NCI-H748 (cell line): ENCODE measurements at regions not wholly inside any gene's neighbourhood (a gene's known extent, or its start where the extent isn't known, plus 50 kb on each side); places are given as distances from the start of the nearest gene placed in this dataset.

Experiments
- DNase-seq: peaks from one replicate; lab custom pipeline; 2025; ENCODE audit not compliant: unreplicated experiment; lab: John Stamatoyannopoulos, UW

DNA sequence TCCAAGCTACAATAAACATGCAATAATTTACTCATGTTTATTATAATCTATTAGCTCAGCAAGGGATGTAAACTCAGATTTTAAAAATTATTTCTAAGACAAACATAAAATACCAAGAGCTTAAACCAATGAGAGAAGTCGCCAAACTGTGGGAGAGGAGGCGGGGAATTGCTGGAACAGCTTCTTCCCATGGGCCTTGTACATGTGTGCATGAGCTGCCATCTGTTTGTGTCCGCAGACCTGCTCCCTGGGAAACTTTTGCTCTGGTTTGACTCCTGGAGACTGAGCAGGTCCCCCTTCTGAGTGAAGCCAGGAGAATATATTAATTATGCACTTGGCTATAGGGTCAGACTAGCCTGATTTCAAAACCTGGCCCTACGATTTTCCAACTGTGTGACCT lies 655.9 kb upstream of the SOX11 start:
- no peak for DNase-seq

- no peak for DNase-seq
Observed at GRCh38 chr2:5039241-5039975, 652.8 kb upstream of the SOX11 start.

GRCh38 chr2:5040571-5040970 lies 651.6 kb upstream of the SOX11 start:
- DNase-seq, result no peak

GRCh38 chr2:5041501-5041900 lies 650.7 kb upstream of the SOX11 start:
- DNase-seq, result no peak

DNA sequence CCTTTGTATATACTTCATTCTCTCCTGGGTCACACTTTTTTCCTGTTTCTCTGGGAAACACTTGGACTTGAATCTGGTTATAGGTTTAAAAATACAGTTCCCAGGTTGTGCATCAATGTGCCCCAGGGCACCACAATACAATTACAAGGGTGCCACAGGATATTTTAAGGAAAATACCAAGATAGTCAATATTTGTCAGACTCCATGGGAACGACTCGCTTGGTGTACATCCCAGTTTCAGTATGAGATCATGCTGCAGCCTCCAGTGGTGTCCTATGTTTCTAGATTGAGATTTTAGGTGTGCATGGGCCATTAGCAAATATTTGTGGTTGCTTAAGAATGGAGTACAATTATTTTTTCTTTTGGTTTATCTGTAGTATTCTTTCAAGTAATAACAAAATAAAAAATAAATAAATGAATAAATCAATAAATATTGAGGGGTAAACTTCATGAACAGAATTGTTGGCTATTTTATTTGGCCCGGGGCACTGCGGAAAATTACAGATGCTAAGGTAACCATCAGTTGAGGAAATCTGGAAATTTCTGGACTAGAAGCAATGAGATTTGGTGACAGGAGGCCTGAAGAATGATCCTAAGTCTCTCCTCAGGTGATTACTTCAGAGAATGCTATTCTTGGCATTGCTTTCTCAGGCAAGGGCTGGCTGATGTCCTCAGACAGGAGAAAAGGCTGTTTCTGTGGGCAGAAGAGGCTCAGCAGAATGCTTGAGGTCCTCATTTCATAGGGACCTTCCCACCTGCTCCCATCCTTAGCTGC lies 649.3 kb upstream of the SOX11 start:
- no peak for DNase-seq

DNA sequence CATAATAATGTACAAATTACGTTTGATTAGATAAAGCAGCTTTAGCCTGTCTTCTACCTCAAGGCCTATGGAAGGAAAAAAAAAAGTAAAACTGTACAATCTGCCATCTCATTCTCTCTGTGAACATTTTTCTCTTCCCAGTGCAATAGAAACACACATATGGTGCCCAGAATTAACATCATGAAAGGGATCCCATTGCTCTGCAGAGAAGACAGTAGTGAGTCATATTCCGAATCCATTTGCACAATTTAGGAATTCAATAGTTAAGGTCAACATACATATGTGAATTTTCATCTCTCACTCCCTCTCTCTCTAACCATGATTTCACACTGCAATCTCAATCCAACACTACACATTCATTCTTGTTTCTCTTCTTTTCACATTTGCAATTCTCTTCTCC lies 640.9 kb upstream of the SOX11 start:
- DNase-seq, result no peak

DNA sequence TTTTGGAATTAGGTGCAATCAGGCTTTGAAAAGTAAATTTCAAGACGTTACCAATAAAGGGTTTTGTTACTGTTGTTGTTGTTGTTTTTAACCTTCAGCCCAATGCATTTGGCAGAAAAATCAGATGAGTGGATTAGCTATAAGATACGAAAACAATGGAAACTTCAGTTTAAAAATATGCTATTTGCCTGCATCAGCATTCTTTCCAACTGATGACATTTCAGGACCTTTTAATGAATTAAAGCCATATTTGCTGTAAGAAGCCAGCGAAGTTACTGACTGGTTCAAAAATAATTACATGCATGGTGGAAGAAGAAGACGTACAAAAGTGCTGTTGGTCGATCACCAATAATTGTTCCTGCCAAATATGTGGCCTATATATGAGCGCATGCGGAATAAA lies 639.3 kb upstream of the SOX11 start:
- DNase-seq, result no peak

GRCh38 chr2:5057891-5058351 lies 634.3 kb upstream of the SOX11 start:
- DNase-seq, result peak; percentile 99

DNA sequence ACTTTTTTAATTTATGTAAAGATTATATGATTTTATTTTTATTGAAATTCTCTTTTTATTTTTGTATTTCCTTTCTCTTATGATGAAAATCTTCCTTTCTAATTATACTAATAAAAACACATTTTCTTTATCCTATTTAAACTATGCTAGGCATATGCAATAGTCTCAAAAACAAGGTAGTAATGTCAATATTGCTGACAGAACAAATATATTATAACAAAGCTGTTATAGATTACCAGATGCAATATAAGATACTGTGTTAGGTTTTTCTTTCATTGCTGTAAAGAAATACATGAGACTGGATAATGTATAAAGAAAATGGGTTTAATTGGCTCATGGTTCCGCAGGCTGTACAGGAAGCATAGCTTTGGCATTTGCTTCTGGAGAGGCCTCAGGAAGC lies 631.2 kb upstream of the SOX11 start:
- no peak for DNase-seq

GRCh38 chr2:5064687-5065086 lies 627.5 kb upstream of the SOX11 start:
- no peak for DNase-seq

DNA sequence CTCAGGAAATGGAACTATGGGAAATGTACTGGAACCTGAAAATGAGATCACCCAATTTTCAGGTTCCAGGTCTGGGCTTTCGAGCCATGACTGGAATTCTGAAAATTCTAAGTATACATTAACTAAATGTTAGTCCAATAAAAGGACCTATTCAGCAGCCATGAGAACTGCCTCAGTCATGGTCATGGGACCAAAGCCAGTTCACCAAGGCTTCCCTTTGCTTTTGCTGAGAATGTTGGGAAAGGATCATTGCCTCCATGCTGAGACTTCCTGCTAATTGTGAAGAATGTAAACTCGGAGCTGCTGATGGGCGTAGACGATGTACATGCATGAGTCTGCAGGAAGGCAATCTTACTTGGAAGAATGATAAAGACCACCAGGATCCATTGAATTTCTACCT lies 624.4 kb upstream of the SOX11 start:
- DNase-seq, result no peak

DNA sequence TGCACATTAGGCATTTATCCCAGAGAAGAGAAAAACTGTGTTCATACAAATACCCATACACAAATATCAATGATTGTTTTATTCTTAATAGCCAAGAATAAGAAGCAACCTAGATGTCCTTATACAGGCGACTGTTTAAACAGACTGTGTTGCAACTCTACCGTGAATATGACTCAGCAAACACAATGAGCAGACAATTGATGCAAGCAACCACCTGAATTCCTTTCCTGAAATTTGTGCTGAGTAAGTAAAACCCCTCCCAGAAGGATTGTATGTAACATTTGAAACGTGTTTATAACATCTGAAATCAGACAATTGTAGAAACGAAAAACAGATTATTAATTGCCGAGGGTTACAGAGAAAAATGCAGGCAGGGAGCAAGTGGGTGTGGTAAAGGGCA lies 621.9 kb upstream of the SOX11 start:
- DNase-seq, result peak; percentile 44

- DNase-seq, result no peak
Observed at GRCh38 chr2:5074733-5075132, 617.5 kb upstream of the SOX11 start.

GRCh38 chr2:5076599-5076998 lies 615.6 kb upstream of the SOX11 start:
- peak; percentile 17 for DNase-seq

GRCh38 chr2:5077479-5078089 lies 614.6 kb upstream of the SOX11 start:
- DNase-seq, result peak; percentile 43

DNA sequence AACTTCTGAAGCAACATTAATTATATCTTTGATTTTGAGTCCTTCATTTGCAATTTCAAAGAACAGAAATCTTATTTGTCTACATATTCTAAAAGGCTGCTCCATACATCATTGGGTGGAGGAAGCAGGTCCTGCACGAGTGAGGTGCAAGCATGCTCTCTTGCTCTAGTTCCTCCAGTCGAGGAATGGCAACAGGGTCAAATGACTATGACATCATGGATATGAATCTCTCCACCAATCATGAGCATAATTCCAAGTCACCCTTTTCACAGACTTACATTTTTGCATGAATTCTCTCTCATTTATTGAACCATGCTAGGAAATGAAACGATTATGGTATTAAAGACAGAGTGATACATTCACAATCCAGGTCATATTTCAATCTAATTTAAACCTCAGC lies 608.8 kb upstream of the SOX11 start:
- DNase-seq, result no peak

DNA sequence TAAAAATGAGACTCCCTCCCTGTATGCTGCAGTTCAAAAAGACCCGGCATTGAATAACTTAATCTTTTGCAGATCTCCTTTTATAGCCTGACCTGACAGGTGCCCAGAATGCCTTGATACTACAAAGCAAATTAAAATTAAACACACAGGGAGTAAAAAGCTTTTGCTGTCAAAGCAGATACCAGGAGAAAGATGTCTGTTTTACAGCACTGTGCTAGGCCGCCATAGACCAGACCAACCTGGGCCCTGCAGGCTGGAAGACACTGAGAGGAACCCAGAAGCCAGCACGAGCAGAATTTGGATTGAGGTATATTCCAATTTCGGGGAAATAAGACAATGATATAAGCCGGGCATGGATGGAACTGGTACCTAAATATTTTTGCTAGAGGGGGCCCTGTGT lies 602.8 kb upstream of the SOX11 start:
- no peak for DNase-seq

- DNase-seq, result no peak
Observed at GRCh38 chr2:5093056-5093455, 599.1 kb upstream of the SOX11 start.

DNA sequence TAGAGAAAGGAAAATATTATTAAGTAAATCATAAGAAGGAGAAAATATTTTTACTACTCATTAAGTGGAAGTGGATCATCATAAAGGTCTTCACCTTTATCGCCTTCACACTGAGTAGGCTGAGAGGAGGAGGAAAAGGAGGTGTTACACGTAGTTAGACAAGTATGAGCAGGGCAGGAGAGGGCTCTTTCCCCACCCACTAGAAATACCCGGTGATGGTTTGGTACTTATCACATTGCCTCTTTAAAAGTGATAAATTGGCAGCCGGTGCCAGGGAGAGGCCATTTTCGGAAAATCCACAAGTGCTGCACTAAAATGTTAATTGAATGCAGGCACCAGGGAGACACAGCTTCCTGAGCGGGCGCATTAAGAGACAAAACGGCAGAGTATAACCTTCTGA lies 598.7 kb upstream of the SOX11 start:
- no peak for DNase-seq

DNA sequence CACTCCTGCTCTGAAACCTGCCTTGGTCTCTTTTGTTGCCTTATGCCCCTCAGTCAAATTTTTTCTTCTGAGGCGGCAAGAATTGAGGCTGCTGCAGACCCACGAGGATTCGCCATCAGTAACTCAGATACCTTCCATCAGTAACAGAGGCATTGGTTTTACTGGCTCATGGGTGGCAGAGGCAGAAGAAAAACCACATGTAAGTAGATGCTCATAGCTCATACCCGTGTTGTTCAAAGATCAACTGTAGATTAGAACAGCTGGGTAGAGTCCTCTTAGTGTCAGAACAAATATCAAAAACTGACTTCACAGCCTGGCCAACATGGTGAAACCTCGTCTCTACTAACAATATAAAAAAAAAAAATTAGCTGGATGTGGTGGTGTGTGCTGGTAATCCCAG lies 598.0 kb upstream of the SOX11 start:
- DNase-seq, result no peak

DNA sequence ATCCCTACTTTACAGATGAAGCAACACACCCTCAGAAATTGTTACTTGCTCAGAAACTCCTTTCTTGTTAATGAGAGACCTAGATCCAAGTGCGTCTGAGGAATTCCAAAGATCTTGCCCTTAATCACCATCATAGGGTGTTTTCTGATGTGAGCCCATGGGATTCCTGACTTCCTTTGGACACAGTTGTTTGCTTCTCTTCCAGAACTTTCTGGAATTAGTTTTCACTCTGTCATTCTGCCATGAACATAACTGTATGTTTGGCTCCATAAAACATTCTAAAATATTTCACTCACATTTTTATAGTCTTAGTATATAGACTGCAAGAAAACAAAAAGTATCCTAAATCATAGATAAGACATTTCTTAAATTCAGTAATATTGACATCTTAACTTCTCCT lies 593.9 kb upstream of the SOX11 start:
- no peak for DNase-seq

- DNase-seq, result no peak
Observed at GRCh38 chr2:5102823-5103222, 589.4 kb upstream of the SOX11 start.
